Kasumi-1 (cell line): ENCODE measurements at regions not wholly inside any gene's neighbourhood (a gene's known extent, or its start where the extent isn't known, plus 50 kb on each side); places are given as distances from the start of the nearest gene placed in this dataset.
"Not testable (repeated sequence)": the region's sequence is repeated elsewhere in the genome, so short reads cannot be mapped to it uniquely, and the experiment has no call there.

Source experiments
- DNase-seq, 2 experiments: peaks; one replicate each; lab custom pipeline; 2025; lab: John Stamatoyannopoulos, UW

GRCh38 chr18:64407606-64408005 is 258.7 kb upstream of the LINC00305 start:
- no peak for DNase-seq

GRCh38 chr18:64405161-64405560 is 256.3 kb upstream of the LINC00305 start:
- no peak for DNase-seq

- DNase-seq, result peak; percentile 5 to 30
Measured at GRCh38 chr18:64403784-64404503, 255.1 kb upstream of the LINC00305 start.

GRCh38 chr18:64402636-64403035 is 253.7 kb upstream of the LINC00305 start:
- no peak for DNase-seq

- no peak for DNase-seq
Measured at GRCh38 chr18:64401268-64402060, 252.6 kb upstream of the LINC00305 start.

- DNase-seq, result no peak
Measured at GRCh38 chr18:64399566-64399965, 250.7 kb upstream of the LINC00305 start.

GRCh38 chr18:64398320-64398719 is 249.4 kb upstream of the LINC00305 start:
- DNase-seq, result no peak

GRCh38 chr18:64392202-64392601 is 243.3 kb upstream of the LINC00305 start:
- DNase-seq, result no peak

- no peak for DNase-seq
Measured at GRCh38 chr18:64384101-64384500, 235.2 kb upstream of the LINC00305 start.

- peak; percentile 28 to 47 for DNase-seq
Measured at GRCh38 chr18:64380117-64380516, 231.2 kb upstream of the LINC00305 start.

- no peak for DNase-seq
Measured at GRCh38 chr18:64379662-64380061, 230.8 kb upstream of the LINC00305 start.

GRCh38 chr18:64377446-64377845 is 228.6 kb upstream of the LINC00305 start:
- no peak for DNase-seq

GRCh38 chr18:64372850-64373249 is 224.0 kb upstream of the LINC00305 start:
- no peak for DNase-seq

- DNase-seq, result not testable (repeated sequence)
Measured at GRCh38 chr18:64369830-64370440, 221.0 kb upstream of the LINC00305 start.

- no peak for DNase-seq
Measured at GRCh38 chr18:64365106-64365505, 216.2 kb upstream of the LINC00305 start.

- no peak for DNase-seq
Measured at GRCh38 chr18:64337673-64338072, 188.8 kb upstream of the LINC00305 start.

GRCh38 chr18:64337018-64337417 is 188.1 kb upstream of the LINC00305 start:
- DNase-seq, result peak in 1 of 2 experiments; percentile 15

- DNase-seq, result no peak
Measured at GRCh38 chr18:64334748-64335147, 185.9 kb upstream of the LINC00305 start.

- DNase-seq, result no peak
Measured at GRCh38 chr18:64333584-64333983, 184.7 kb upstream of the LINC00305 start.

GRCh38 chr18:64332835-64333234 is 183.9 kb upstream of the LINC00305 start:
- no peak for DNase-seq

- no peak for DNase-seq
Measured at GRCh38 chr18:64331419-64331818, 182.5 kb upstream of the LINC00305 start.

GRCh38 chr18:64330931-64331330 is 182.0 kb upstream of the LINC00305 start:
- DNase-seq, result no peak

- peak in 1 of 2 experiments; percentile 1 for DNase-seq
Measured at GRCh38 chr18:64330161-64330560, 181.3 kb upstream of the LINC00305 start.
